Sigmoid colon (tissue), 4 donors: ENCODE measurements at regions not wholly inside any gene's neighbourhood (a gene's known extent, or its start where the extent isn't known, plus 50 kb on each side); places are given as distances from the start of the nearest gene placed in this dataset.

ENCODE experiments used
- EP300 ChIP-seq, 4 donors: sonication (generic); formaldehyde crosslinking; IDR thresholded peaks; one replicate each; pipeline ENCODE4 v1.6.1; 2017; ENCODE audit warnings: antibody characterized with exemption in 4 of 4
- POLR2A ChIP-seq, 2 donors: fragments of 450-650 bp; IDR thresholded peaks; one replicate each; pipeline ENCODE4 v1.6.1; 2016; ENCODE audit warnings: antibody characterized with exemption in 2 of 2, mild to moderate bottlenecking in 2 of 2, moderate library complexity in 2 of 2
- POLR2AphosphoS5 ChIP-seq, 4 donors: sonication (generic); formaldehyde crosslinking; IDR thresholded peaks; one replicate each; pipeline ENCODE4 v1.6.1; 2017; ENCODE audit warnings: antibody characterized with exemption in 4 of 4
- TF ChIP-seq, protein P1 (sequence below), 4 experiments: fragments of 450-650 bp in 3 of 4; fragments of 200-600 bp in 1 of 4; IDR thresholded peaks; one replicate each; pipeline ENCODE4 v1.5.1; 2016 to 2019; ENCODE audit warnings: antibody characterized with exemption in 4 of 4, mild to moderate bottlenecking in 3 of 4, moderate library complexity in 2 of 4

DNA sequence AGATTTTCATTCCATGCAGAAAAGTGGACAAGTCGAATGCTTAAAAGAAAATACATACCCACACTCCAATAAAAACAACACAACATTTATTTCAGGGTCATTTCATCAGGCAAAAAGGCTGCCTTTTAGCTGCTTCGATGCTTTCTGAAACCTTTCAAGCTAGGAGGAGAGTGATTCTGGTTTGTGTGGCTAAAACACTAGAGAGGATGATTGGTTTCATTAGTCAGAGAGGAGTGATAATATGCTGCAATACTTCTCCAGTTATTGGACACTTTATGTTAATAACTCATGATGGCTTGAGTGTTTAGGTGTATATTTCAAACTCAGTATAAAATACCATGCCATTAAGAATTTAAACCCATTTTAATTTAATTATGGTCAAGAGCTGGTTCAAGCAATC is 614.0 kb downstream of the SLC4A3 start:
- TF ChIP-seq EP300 (IDR thresholded peaks at IDR 0.05) (no peak), POLR2A (IDR thresholded peaks at IDR 0.05) (no peak), POLR2AphosphoS5 (IDR thresholded peaks at IDR 0.05) (no peak)
- TF ChIP-seq, protein P1, sequence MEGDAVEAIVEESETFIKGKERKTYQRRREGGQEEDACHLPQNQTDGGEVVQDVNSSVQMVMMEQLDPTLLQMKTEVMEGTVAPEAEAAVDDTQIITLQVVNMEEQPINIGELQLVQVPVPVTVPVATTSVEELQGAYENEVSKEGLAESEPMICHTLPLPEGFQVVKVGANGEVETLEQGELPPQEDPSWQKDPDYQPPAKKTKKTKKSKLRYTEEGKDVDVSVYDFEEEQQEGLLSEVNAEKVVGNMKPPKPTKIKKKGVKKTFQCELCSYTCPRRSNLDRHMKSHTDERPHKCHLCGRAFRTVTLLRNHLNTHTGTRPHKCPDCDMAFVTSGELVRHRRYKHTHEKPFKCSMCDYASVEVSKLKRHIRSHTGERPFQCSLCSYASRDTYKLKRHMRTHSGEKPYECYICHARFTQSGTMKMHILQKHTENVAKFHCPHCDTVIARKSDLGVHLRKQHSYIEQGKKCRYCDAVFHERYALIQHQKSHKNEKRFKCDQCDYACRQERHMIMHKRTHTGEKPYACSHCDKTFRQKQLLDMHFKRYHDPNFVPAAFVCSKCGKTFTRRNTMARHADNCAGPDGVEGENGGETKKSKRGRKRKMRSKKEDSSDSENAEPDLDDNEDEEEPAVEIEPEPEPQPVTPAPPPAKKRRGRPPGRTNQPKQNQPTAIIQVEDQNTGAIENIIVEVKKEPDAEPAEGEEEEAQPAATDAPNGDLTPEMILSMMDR (IDR thresholded peaks at IDR 0.05), result no peak
